ENCODE measurements at regions not wholly inside any gene's neighbourhood (a gene's known extent, or its start where the extent isn't known, plus 50 kb on each side); places are given as distances from the start of the nearest gene placed in this dataset.

- H3K4me1 ChIP-seq (ENCODE audit: insufficient read depth) = no peaks in the 10 kb centered on the region
- Mint-ChIP-seq H3K9me3 (no peaks in the 10 kb centered on the region), H3K27me3 (ENCODE audit: insufficient read depth, low read depth, poor library complexity) (peaks cover 2% of the 10 kb centered on the region), H3K4me3 (no peak overlapping the region), H3K4me1 (peaks cover 5% of the 10 kb centered on the region; the same call in 2 of the 3 replicates), H3K27ac (no peak overlapping the region; the same call in 1 of the 2 replicates), H3K36me3 (ENCODE audit: low read depth) (no peaks in the 10 kb centered on the region)
- H3K36me3 ChIP-seq (ENCODE audit: insufficient read depth) = no peaks in the 10 kb centered on the region
- DNase-seq (ENCODE audit: low spot score) (no peak), ATAC-seq (no peak)
- H2AFZ ChIP-seq = no peak overlapping the region
- H4K20me1 ChIP-seq (replicated peaks; ENCODE audit: insufficient read depth) = no peaks in the 10 kb centered on the region
- no peaks in the 10 kb centered on the region for H3K79me2 ChIP-seq (replicated peaks; ENCODE audit: insufficient read depth)
- no peaks in the 10 kb centered on the region for H3K9me2 ChIP-seq (ENCODE audit: insufficient read depth)
- H3K27ac ChIP-seq (ENCODE audit: low read depth) = no peak overlapping the region
- H3K27me3 ChIP-seq (ENCODE audit: insufficient read depth) = no peaks in the 10 kb centered on the region
- H3K4me3 ChIP-seq = no peak overlapping the region
- no peak overlapping the region for H3K4me2 ChIP-seq
- H3F3A ChIP-seq (replicated peaks; ENCODE audit: low read depth) = no peaks in the 10 kb centered on the region
- TF ChIP-seq STAT1 (IDR thresholded peaks at IDR 0.05; ENCODE audit: unreplicated experiment) = no peak
- no peak for TF ChIP-seq POLR2AphosphoS5 (IDR thresholded peaks at IDR 0.05; ENCODE audit: low read depth)
Measured at GRCh38 chr1:63135801-63136200, 186.6 kb upstream of the FOXD3 start.

- H3K27me3 Mint-ChIP-seq (ENCODE audit: insufficient read depth, low read depth, poor library complexity) = no peaks in the 10 kb centered on the region
- no peak for TF ChIP-seq ZNF331 (CRISPR knock-in tag; IDR thresholded peaks at IDR 0.05; ENCODE audit: low read depth)
- TF ChIP-seq CREB1 (CRISPR knock-in tag; IDR thresholded peaks at IDR 0.05; ENCODE audit: low read depth) = no peak
- TF ChIP-seq CTCF (conservative IDR thresholded peaks at IDR 0.05; ENCODE audit: low read depth in 2 of 2) = no peak
- TF ChIP-seq EZH2phosphoT487 (IDR thresholded peaks at IDR 0.05; ENCODE audit: unreplicated experiment) = no peak
- TF ChIP-seq EZH2 (IDR thresholded peaks at IDR 0.05; ENCODE audit: low read depth, unreplicated experiment) = no peak
- TF ChIP-seq POLR2AphosphoS5 (IDR thresholded peaks at IDR 0.05; ENCODE audit: low read depth) = no peak
- no peaks in the 10 kb centered on the region for H3K9me3 Mint-ChIP-seq
- Histone ChIP-seq H3K27me3 (ENCODE audit: insufficient read depth) (no peaks in the 10 kb centered on the region), H3K27ac (ENCODE audit: low read depth) (no peak overlapping the region), H3K4me1 (ENCODE audit: insufficient read depth) (no peaks in the 10 kb centered on the region), H3K4me3 (no peak overlapping the region), H3K79me2 (replicated peaks; ENCODE audit: insufficient read depth) (no peaks in the 10 kb centered on the region), H3F3A (replicated peaks; ENCODE audit: low read depth) (no peaks in the 10 kb centered on the region), H3K36me3 (ENCODE audit: insufficient read depth) (no peaks in the 10 kb centered on the region), H4K20me1 (replicated peaks; ENCODE audit: insufficient read depth) (no peaks in the 10 kb centered on the region), H3K4me2 (no peak overlapping the region), H3K9me2 (ENCODE audit: insufficient read depth) (no peaks in the 10 kb centered on the region), H2AFZ (peak overlapping the region; percentile 67; the same call in 1 of the 2 replicates)
- H3K4me1 Mint-ChIP-seq = no peaks in the 10 kb centered on the region
- H3K4me3 Mint-ChIP-seq = no peak overlapping the region
- DNase-seq (ENCODE audit: low spot score) (no peak), ATAC-seq (no peak)
- H3K27ac Mint-ChIP-seq = no peak overlapping the region
- no peaks in the 10 kb centered on the region for H3K36me3 Mint-ChIP-seq (ENCODE audit: low read depth)
Measured at GRCh38 chr1:63142001-63142400, 180.4 kb upstream of the FOXD3 start.

- no peak for TF ChIP-seq NANOG (IDR thresholded peaks at IDR 0.05; ENCODE audit: borderline replicate concordance)
- TF ChIP-seq CTCF (conservative IDR thresholded peaks at IDR 0.05; ENCODE audit: low read depth in 2 of 2) = peak in 1 of 2 experiments; percentile 57; a peak in 3 of 4 replicates
- Mint-ChIP-seq H3K4me1 (no peaks in the 10 kb centered on the region), H3K27ac (no peak overlapping the region), H3K27me3 (ENCODE audit: insufficient read depth, low read depth, poor library complexity) (no peaks in the 10 kb centered on the region), H3K36me3 (ENCODE audit: low read depth) (no peaks in the 10 kb centered on the region), H3K4me3 (no peak overlapping the region), H3K9me3 (no peaks in the 10 kb centered on the region)
- Histone ChIP-seq H3K9me2 (ENCODE audit: insufficient read depth) (no peaks in the 10 kb centered on the region; the same call in 1 of the 2 replicates), H3K4me2 (no peak overlapping the region), H3K4me3 (no peak overlapping the region), H3K79me2 (replicated peaks; ENCODE audit: insufficient read depth) (no peaks in the 10 kb centered on the region), H3F3A (replicated peaks; ENCODE audit: low read depth) (no peaks in the 10 kb centered on the region), H3K27ac (ENCODE audit: low read depth) (no peak overlapping the region), H2AFZ (no peak overlapping the region), H3K4me1 (ENCODE audit: insufficient read depth) (no peaks in the 10 kb centered on the region), H4K20me1 (replicated peaks; ENCODE audit: insufficient read depth) (no peaks in the 10 kb centered on the region), H3K27me3 (ENCODE audit: insufficient read depth) (no peaks in the 10 kb centered on the region), H3K36me3 (ENCODE audit: insufficient read depth) (no peaks in the 10 kb centered on the region)
- no peak for DNase-seq (ENCODE audit: low spot score)
- ATAC-seq = no peak
Measured at GRCh38 chr1:63143482-63143881, 178.9 kb upstream of the FOXD3 start.
